Gastrocnemius medialis (tissue), 4 donors: ENCODE measurements at regions not wholly inside any gene's neighbourhood (a gene's known extent, or its start where the extent isn't known, plus 50 kb on each side); places are given as distances from the start of the nearest gene placed in this dataset.

ENCODE experiments used
- POLR2A ChIP-seq, 2 donors: fragments of 450-650 bp; IDR thresholded peaks; one replicate each; pipeline ENCODE4 v1.6.1; 2017; ENCODE audit warnings: antibody characterized with exemption in 2 of 2, mild to moderate bottlenecking in 2 of 2, moderate library complexity in 2 of 2
- TF ChIP-seq, protein P1 (sequence below), 5 experiments: fragments of 450-650 bp in 3 of 5; fragments of 200-600 bp in 2 of 5; sonication (generic) in 2 of 5; IDR thresholded peaks in 4 of 5; conservative IDR thresholded peaks in 1 of 5; 1 replicate in 4 of 5; 2 replicates in 1 of 5; pipeline ENCODE4 v1.5.1; 2016 to 2019; ENCODE audit warnings: antibody characterized with exemption in 5 of 5, mild to moderate bottlenecking in 3 of 5, moderate library complexity in 3 of 5

- TF ChIP-seq, protein P1, sequence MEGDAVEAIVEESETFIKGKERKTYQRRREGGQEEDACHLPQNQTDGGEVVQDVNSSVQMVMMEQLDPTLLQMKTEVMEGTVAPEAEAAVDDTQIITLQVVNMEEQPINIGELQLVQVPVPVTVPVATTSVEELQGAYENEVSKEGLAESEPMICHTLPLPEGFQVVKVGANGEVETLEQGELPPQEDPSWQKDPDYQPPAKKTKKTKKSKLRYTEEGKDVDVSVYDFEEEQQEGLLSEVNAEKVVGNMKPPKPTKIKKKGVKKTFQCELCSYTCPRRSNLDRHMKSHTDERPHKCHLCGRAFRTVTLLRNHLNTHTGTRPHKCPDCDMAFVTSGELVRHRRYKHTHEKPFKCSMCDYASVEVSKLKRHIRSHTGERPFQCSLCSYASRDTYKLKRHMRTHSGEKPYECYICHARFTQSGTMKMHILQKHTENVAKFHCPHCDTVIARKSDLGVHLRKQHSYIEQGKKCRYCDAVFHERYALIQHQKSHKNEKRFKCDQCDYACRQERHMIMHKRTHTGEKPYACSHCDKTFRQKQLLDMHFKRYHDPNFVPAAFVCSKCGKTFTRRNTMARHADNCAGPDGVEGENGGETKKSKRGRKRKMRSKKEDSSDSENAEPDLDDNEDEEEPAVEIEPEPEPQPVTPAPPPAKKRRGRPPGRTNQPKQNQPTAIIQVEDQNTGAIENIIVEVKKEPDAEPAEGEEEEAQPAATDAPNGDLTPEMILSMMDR (IDR thresholded peaks at IDR 0.05 in 4 of 5, conservative IDR thresholded peaks at IDR 0.05 in 1 of 5): no peak
- TF ChIP-seq POLR2A (IDR thresholded peaks at IDR 0.05): no peak
Measured at GRCh38 chr1:173122958-173123852, 72.5 kb upstream of the TNFSF18 start.
